ENCODE measurements at regions not wholly inside any gene's neighbourhood (a gene's known extent, or its start where the extent isn't known, plus 50 kb on each side); places are given as distances from the start of the nearest gene placed in this dataset.

DNA sequence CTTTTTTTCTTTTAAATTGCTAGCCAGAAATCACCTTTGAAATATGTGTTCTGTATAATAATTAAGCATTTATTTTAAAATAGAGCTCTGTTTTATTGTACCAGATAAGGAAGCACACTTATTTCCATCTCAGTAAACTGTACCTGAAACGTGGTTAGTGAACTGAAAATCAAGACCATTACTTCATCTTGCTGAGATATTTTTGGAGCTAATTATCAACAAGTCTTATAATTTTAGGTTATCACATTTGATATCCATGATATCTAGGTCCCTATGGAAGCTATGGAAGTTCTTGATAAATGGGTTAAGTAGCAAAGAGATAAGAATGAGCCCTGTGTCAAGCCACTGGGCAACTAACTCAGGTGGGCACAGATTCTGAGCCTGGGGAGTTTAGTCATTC, 187.2 kb downstream of the NFKBIZ start:
- 64 to 81% methylated on average over 1 of the region's 1 CpG for WGBS, 2 donors
- no peak for DNase-seq
- Histone ChIP-seq H3K9ac (ENCODE audit: insufficient read depth in 1 of 2, low read length in 2 of 2) (no peak overlapping the region), H3K36me3 (ENCODE audit: control insufficient read depth in 4 of 4, insufficient read depth in 4 of 4, low read length in 4 of 4) (no peaks in the 10 kb centered on the region), H3K4me1 (ENCODE audit: control insufficient read depth in 5 of 5, insufficient read depth in 5 of 5, low read length in 5 of 5) (peaks cover 0 to 9% (median 0%) of the 10 kb centered on the region in 5 donors), H3K4me3 (no peak overlapping the region), H3K9me3 (ENCODE audit: control insufficient read depth in 4 of 4, insufficient read depth in 3 of 4, low read length in 3 of 4) (peaks cover 0 to 5% (median 2%) of the 10 kb centered on the region in 4 donors), H3K27ac (ENCODE audit: low read depth in 1 of 2, low read length in 1 of 2) (no peak overlapping the region), H3K27me3 (ENCODE audit: control insufficient read depth in 3 of 3, insufficient read depth in 3 of 3, low read length in 2 of 3) (no peaks in the 10 kb centered on the region)
- no peak for ATAC-seq (ENCODE audit: insufficient read depth, low FRiP score)
- TF ChIP-seq CTCF (IDR thresholded peaks at IDR 0.05; ENCODE audit: control extremely low read depth, extremely low read depth) = no peak

DNA sequence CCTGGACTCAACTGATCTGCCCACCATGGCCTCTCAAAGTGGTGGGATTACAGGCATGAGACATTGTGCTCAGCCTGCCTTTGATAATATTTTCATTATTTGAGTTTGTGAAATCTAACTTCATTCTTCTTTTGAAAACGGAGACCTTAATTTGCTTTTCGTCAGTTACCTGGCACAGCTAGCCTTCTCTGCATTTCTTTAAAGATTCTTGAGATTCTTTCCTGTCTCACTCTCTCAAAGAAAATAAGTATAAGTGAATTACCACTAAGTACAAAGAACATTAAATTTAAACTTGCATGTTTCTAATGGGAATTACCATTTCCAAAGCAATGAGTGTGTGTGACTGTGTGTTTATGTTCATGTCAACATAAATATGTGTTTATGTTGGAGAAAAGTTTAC, 187.9 kb downstream of the NFKBIZ start:
- Histone ChIP-seq H3K4me3 (no peak overlapping the region), H3K9ac (ENCODE audit: insufficient read depth in 1 of 2, low read length in 2 of 2) (no peak overlapping the region), H3K36me3 (ENCODE audit: control insufficient read depth in 4 of 4, insufficient read depth in 4 of 4, low read length in 4 of 4) (no peaks in the 10 kb centered on the region), H3K9me3 (ENCODE audit: control insufficient read depth in 4 of 4, insufficient read depth in 3 of 4, low read length in 3 of 4) (peaks cover 0 to 5% (median 2%) of the 10 kb centered on the region in 4 donors), H3K27me3 (ENCODE audit: control insufficient read depth in 3 of 3, insufficient read depth in 3 of 3, low read length in 2 of 3) (no peaks in the 10 kb centered on the region), H3K4me1 (ENCODE audit: control insufficient read depth in 5 of 5, insufficient read depth in 5 of 5, low read length in 5 of 5) (peaks cover 0 to 9% (median 0%) of the 10 kb centered on the region in 5 donors), H3K27ac (ENCODE audit: low read depth in 1 of 2, low read length in 1 of 2) (no peak overlapping the region)
- WGBS, 2 donors = 59 to 73% methylated on average over 2 of the region's 2 CpGs
- ATAC-seq (ENCODE audit: insufficient read depth, low FRiP score) = no peak
- DNase-seq = peak in 2 of 3 donors; percentile 48 to 59
- TF ChIP-seq CTCF (IDR thresholded peaks at IDR 0.05; ENCODE audit: control extremely low read depth, extremely low read depth) = no peak

DNA sequence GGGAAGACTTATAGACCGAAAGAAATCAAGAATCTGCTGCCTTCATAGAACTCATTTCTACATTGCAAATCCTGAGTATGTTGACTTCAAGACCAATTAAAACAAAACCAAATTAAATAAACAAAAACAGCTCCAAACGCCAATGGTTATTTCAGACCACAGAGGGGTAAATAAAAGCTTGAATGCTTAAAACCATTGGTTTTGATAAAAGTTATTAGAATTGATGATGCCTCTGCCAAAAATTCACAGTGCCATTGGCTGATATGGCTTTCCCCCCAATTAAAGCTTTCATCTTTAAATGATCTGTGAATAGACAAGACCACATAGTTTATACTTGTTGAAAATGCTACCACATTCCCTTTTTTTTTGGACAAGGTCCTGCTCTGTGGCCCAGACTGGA, 188.5 kb downstream of the NFKBIZ start:
- no peak overlapping the region for H3K4me3 ChIP-seq
- ATAC-seq (ENCODE audit: insufficient read depth, low FRiP score) (no peak), DNase-seq (peak in 1 of 3 donors; percentile 22)
- H3K27me3 ChIP-seq (ENCODE audit: control insufficient read depth in 3 of 3, insufficient read depth in 3 of 3, low read length in 2 of 3) = no peaks in the 10 kb centered on the region
- H3K9me3 ChIP-seq (ENCODE audit: control insufficient read depth in 4 of 4, insufficient read depth in 3 of 4, low read length in 3 of 4) = peaks cover 0 to 5% (median 2%) of the 10 kb centered on the region in 4 donors
- no peak overlapping the region for H3K27ac ChIP-seq (ENCODE audit: low read depth in 1 of 2, low read length in 1 of 2)
- peaks cover 0 to 9% (median 0%) of the 10 kb centered on the region in 5 donors for H3K4me1 ChIP-seq (ENCODE audit: control insufficient read depth in 5 of 5, insufficient read depth in 5 of 5, low read length in 5 of 5)
- TF ChIP-seq CTCF (IDR thresholded peaks at IDR 0.05; ENCODE audit: control extremely low read depth, extremely low read depth) = no peak
- H3K9ac ChIP-seq (ENCODE audit: insufficient read depth in 1 of 2, low read length in 2 of 2) = no peak overlapping the region
- H3K36me3 ChIP-seq (ENCODE audit: control insufficient read depth in 4 of 4, insufficient read depth in 4 of 4, low read length in 4 of 4) = no peaks in the 10 kb centered on the region
- 52 to 83% methylated on average over 2 of the region's 2 CpGs for WGBS, 2 donors

Data from lung (tissue), 11 donors.